Body of pancreas (tissue), 4 donors: ENCODE measurements at regions not wholly inside any gene's neighbourhood (a gene's known extent, or its start where the extent isn't known, plus 50 kb on each side); places are given as distances from the start of the nearest gene placed in this dataset.

Experiments
- POLR2A ChIP-seq, 3 donors: fragments of 450-650 bp; IDR thresholded peaks; one replicate each; pipeline ENCODE4 v1.6.1; 2016; ENCODE audit warnings: antibody characterized with exemption in 3 of 3, mild to moderate bottlenecking in 2 of 3
- TF ChIP-seq, protein P1 (sequence below), 7 experiments: fragments of 450-650 bp in 4 of 7; fragments of 200-600 bp in 3 of 7; sonication (generic) in 3 of 7; IDR thresholded peaks; one replicate each; pipeline ENCODE4 v1.5.1; 2016 to 2019; ENCODE audit warnings: antibody characterized with exemption in 7 of 7

DNA sequence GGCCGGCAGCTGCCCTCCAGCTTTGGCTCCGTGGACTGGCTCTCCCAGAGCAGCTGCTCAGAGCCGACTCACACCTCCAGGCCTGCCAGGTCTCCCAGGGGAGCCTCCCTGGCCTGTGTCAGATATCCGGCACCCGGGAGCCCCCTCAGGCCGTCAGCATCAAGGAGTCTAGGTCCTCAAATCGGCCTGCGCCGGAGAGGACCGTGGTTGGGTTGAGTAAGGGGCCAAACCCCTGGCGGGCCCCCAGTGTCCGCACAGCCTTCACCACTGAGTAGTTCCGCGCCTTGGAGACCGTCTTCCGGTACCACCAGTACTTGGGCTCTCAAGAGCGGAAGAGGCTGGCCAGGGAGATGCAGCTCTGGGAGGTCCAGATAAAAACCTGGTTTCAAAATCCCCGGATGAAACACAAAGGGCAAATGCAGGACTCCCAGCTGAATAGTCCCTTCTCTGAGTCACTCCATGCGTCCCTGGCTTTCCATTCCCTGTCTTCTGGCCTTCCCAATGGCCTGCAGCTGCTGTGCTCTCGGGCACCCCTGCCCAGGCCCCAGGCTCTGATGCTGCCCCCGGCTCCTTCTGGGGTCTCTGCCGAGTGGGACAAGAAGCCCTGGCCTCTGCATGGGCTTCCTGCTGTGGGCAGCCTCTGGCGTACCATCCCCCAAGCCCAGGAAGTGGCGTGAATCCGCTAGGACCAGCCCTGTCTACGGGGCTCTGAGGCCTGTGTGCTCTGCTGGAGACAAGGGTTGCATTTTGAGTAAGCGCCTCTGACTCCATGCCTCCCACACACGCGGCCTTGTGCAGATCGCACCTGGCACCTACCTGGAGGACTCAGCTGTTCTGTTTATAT lies 245.1 kb upstream of the ATXN7L3B start:
- TF ChIP-seq, protein P1, sequence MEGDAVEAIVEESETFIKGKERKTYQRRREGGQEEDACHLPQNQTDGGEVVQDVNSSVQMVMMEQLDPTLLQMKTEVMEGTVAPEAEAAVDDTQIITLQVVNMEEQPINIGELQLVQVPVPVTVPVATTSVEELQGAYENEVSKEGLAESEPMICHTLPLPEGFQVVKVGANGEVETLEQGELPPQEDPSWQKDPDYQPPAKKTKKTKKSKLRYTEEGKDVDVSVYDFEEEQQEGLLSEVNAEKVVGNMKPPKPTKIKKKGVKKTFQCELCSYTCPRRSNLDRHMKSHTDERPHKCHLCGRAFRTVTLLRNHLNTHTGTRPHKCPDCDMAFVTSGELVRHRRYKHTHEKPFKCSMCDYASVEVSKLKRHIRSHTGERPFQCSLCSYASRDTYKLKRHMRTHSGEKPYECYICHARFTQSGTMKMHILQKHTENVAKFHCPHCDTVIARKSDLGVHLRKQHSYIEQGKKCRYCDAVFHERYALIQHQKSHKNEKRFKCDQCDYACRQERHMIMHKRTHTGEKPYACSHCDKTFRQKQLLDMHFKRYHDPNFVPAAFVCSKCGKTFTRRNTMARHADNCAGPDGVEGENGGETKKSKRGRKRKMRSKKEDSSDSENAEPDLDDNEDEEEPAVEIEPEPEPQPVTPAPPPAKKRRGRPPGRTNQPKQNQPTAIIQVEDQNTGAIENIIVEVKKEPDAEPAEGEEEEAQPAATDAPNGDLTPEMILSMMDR (IDR thresholded peaks at IDR 0.05): no peak
- no peak for TF ChIP-seq POLR2A (IDR thresholded peaks at IDR 0.05)
